ENCODE measurements at regions not wholly inside any gene's neighbourhood (a gene's known extent, or its start where the extent isn't known, plus 50 kb on each side); places are given as distances from the start of the nearest gene placed in this dataset.

- TF ChIP-seq NR2F1 (conservative IDR thresholded peaks at IDR 0.05) (no peak), CTCF (IDR thresholded peaks at IDR 0.05 in 2 of 3, conservative IDR thresholded peaks at IDR 0.05 in 1 of 3; ENCODE audit: control insufficient read depth in 2 of 3, extremely low read depth in 1 of 3, insufficient read depth in 1 of 3, low read depth in 3 of 3, low read length in 3 of 3) (no peak), BCL11A (IDR thresholded peaks at IDR 0.05; ENCODE audit: low read depth, low read length) (no peak), ZBTB11 (CRISPR knock-in tag; IDR thresholded peaks at IDR 0.05) (no peak), ZSCAN29 (IDR thresholded peaks at IDR 0.05) (no peak), ESRRA (IDR thresholded peaks at IDR 0.05; ENCODE audit: low read length) (no peak), YBX1 (IDR thresholded peaks at IDR 0.05) (no peak), E4F1 (IDR thresholded peaks at IDR 0.05; ENCODE audit: borderline replicate concordance, partially characterized antibody) (no peak), ZNF384 (IDR thresholded peaks at IDR 0.05; ENCODE audit: borderline replicate concordance, low read depth, low read length) (no peak), CEBPZ (IDR thresholded peaks at IDR 0.05; ENCODE audit: low read depth, low read length) (no peak), RB1 (IDR thresholded peaks at IDR 0.05; ENCODE audit: borderline replicate concordance) (no peak)
Measured at GRCh38 chr6:19712998-19713397, 124.2 kb upstream of the ID4 start.

Data from GM12878 (cell line).